GM10266 (cell line): ENCODE measurements at regions not wholly inside any gene's neighbourhood (a gene's known extent, or its start where the extent isn't known, plus 50 kb on each side); places are given as distances from the start of the nearest gene placed in this dataset.

Experiments used
- DNase-seq: peaks from one replicate; pipeline ENCODE4 v3.0.0; 2012; ENCODE audit errors: extremely low spot score
- TF ChIP-seq, protein P1 (sequence below): IDR thresholded peaks from 2 replicates; pipeline ENCODE4 v1.5.1; 2012; ENCODE audit warnings: mild to moderate bottlenecking, low read depth; ENCODE audit not compliant: control insufficient read depth, insufficient read depth; ENCODE audit errors: missing control alignments

DNA sequence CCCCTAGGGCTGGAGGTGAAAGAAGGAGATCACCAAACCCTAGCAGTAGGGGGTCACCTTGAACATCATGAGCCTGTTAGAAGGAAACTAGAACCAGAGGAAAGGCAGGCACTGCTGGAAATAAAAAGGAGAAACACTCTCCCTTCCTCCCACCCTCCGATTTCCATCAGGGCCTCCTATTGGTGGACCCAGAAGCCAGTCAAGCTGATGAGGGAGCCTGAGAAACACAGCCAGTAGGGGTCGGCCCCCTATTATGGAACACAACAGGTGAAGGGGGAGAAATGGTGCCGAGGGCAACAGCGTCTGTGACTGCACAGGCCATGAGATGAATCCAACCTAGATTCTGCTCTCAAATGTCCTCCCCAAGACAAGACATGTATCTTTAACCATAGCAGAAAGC, 156.1 kb upstream of the LRFN2 start:
- no peak for DNase-seq
- TF ChIP-seq, protein P1, sequence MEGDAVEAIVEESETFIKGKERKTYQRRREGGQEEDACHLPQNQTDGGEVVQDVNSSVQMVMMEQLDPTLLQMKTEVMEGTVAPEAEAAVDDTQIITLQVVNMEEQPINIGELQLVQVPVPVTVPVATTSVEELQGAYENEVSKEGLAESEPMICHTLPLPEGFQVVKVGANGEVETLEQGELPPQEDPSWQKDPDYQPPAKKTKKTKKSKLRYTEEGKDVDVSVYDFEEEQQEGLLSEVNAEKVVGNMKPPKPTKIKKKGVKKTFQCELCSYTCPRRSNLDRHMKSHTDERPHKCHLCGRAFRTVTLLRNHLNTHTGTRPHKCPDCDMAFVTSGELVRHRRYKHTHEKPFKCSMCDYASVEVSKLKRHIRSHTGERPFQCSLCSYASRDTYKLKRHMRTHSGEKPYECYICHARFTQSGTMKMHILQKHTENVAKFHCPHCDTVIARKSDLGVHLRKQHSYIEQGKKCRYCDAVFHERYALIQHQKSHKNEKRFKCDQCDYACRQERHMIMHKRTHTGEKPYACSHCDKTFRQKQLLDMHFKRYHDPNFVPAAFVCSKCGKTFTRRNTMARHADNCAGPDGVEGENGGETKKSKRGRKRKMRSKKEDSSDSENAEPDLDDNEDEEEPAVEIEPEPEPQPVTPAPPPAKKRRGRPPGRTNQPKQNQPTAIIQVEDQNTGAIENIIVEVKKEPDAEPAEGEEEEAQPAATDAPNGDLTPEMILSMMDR: no peak

DNA sequence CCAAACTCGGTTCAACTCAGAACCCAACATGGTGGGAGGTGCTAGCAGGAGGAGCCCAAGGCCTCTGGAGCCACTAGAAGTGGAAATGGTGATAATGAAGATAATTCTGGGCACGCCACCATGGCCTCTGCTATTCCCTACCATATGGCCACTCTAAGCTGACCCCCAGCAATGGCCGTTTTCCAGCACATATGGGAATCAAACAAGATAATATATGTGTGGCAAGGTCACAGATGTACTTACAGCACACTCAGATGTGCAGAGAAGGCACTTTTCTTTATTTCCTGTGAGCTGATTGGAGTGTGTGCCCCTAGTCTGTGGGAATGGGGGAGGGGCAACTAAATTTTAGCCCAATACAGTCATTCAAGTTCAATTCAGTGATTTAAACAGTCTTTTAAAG, 153.4 kb upstream of the LRFN2 start:
- no peak for DNase-seq
- TF ChIP-seq, protein P1: no peak

DNA sequence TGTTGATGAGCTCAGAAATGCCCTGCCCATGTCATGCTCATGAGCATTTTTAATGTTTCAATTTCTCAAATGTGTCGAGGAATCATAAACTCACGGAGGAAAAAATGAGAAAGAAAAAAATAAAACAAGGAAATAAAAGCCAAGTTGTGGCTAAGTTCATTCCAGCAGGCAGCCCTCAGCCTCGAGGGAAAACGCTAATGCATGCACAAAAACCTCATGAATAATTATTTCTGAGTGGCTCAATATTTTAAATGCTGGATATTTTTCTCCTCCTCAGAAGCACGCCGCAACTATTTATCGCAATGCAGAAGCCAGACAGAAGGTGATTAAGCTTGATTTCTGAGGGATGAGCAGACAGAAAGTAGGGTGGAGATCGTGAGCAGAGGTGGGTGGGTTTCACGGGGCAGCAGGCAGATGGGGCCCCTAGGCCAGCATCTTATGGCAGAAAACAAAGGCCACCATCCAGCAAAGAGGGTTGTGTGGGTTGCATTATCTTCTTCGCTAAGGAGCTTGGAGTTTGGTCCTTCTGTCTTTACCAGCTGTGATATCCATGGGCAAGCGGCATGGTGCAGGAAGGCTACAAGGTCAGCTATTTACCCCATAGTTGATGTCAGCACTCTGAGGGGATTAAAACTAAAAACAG, 151.5 kb upstream of the LRFN2 start:
- TF ChIP-seq, protein P1: no peak
- no peak for DNase-seq

DNA sequence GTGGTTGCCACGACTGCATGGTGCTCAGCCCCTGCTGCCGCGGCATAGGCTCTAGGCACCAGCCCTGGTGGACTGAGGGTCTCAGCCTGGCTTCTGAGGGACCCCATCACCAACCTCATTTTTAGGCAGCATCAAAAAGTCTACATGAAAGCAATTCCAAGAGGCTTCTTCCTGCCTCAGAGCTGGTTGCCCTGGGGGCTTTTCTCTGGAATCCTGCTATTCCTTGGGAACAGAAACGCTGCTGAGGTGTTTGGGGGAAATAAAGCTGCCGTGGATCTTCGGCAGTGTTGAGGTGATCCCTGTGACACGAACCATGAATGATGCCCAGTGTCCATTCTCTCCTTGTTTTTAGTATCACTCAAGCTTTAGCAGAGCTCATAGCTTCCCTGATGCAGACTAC, 148.4 kb upstream of the LRFN2 start:
- no peak for DNase-seq
- TF ChIP-seq, protein P1: no peak

DNA sequence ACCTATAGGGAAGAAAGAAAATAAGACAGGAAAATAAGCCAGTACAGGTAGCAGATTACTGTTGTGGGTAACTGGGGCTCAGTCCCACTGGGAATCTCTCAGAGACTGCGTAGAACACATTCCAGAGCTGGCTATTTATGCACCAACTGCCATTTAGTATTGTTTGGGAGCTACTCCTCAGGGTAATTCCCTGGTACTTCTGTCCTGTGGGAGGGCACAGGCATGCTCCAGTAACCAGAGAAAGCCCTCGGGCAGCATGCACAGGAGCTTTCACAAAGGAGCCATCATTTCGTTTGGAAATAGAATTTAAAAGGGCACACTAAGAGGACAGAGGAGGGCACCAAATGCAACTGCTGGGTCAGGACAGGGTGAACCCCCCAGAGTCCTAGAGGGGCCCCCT, 148.0 kb upstream of the LRFN2 start:
- DNase-seq: no peak
- TF ChIP-seq, protein P1: no peak

DNA sequence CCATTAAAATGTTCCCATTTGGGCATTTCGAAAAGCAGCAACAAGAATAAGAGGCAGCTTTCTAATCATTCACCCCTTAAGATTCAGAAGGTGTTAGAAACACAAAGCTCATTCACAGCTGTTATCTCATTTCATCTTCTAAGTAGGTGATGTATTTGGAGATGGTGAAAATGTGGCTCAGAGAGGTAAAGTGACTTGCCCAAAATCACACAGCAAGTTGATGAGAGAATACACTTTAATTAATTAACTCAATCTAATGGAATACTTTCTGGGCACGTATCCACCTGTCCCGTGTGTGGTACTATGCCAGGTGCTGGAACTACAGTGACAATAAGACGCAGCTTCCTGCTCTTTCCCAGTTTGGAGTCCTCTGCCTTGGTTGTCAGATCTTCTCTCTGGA, 147.4 kb upstream of the LRFN2 start:
- TF ChIP-seq, protein P1: no peak

DNA sequence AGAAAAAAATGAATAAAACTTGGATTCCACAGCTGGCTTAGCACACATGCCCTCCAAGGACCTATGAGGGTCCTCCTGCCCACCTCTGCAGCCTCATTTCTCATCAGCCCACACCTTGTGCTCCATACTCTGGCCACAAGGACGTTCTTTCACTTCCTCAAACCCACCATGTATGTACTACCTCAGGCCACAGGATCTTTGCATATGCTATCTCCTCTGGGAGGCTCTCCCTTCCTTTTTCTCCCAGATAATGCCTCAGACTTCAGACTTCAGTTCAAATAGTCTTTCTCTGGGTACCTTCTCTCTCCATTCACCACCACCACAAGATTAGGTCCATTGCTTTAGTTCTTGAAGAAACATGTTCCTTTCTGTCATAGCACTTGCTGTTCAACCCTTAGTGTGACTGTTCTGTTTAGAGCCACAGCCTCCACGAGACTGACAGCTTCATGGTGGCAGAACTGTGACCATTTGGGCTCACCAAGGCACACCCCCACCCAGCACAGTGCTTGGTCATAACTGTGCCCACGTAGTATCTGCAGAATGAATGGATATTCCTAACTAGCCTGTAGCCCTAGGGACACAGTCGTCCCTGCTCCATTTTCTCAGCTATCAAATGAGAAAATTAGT, 146.7 kb upstream of the LRFN2 start:
- TF ChIP-seq, protein P1: no peak
- no peak for DNase-seq

More for the DNA sequence above, 147.4 kb upstream of the LRFN2 start:
- no peak for DNase-seq
